Pancreas (tissue), 10 donors: ENCODE measurements at regions not wholly inside any gene's neighbourhood (a gene's known extent, or its start where the extent isn't known, plus 50 kb on each side); places are given as distances from the start of the nearest gene placed in this dataset.

ENCODE experiments used
- ATAC-seq, 4 donors: fragments of 200-7000 bp; cut with Tn5 transposase; one replicate each; pipeline versions ENCODE4 v1.8.0 to v1.9.1; 2020; ENCODE audit warnings: mild to moderate bottlenecking in 4 of 4, moderate library complexity in 4 of 4
- DNase-seq, 6 donors: peaks; one replicate each; pipeline ENCODE4 v3.0.0-alpha.2; 2020
- FAIRE-seq: peaks from 2 replicates; lab custom pipeline; 2012; peaks lifted over from hg19 to GRCh38; lab: Jason Lieb, UNC
- H3K27ac ChIP-seq, 4 donors: fragments of 200-600 bp; sonication (generic); 1 replicate in 3 of 4; 2 replicates in 1 of 4; pipeline versions ENCODE4 v1.5.0 to v1.8.0; 2020
- H3K27me3 ChIP-seq, 4 donors: fragments of 200-600 bp; one replicate each; pipeline ENCODE4 v1.8.0; 2021
- H3K36me3 ChIP-seq, 3 donors: fragments of 200-600 bp; sonication (generic) in 1 of 3; one replicate each; pipeline versions ENCODE4 v1.5.0 to v1.8.0; 2020 to 2021
- H3K4me1 ChIP-seq, 3 donors: fragments of 200-600 bp; one replicate each; pipeline ENCODE4 v1.8.0; 2021
- H3K4me3 ChIP-seq, 4 donors: fragments of 200-600 bp; sonication (generic) in 2 of 4; one replicate each; pipeline versions ENCODE4 v1.5.0 to v1.8.0; 2020 to 2021
- H3K9me3 ChIP-seq, 4 donors: fragments of 200-600 bp; one replicate each; pipeline ENCODE4 v1.8.0; 2021
- WGBS, 2 donors: extraction: QIAGEN DNeasy Blood & Tissue Kit; methylation state at CpG; one replicate each; pipeline ENCODE4 v1.1.7; 2013; 5-methylcytosine and 5-hydroxymethylcytosine counted together
- intact Hi-C, 3 donors: fragments of 100-400 bp; cut with DNase I; formaldehyde crosslinking; loops; one replicate each; pipeline versions ENCODE4 v1.11.1 to v1.14.2; 2022
- TF ChIP-seq, protein P1 (sequence below), 4 donors: fragments of 200-600 bp; sonication (generic) in 3 of 4; IDR thresholded peaks; one replicate each; pipeline versions ENCODE4 v1.5.0 to v1.8.0; 2021; ENCODE audit warnings: antibody characterized with exemption in 4 of 4
- donor health status: healthy with polysubstance abuse.
- donor health status: DM: no; HTN: no; CAD: no; lungs with moderate emphysema.
- donor health status: DM: no; HTN: no; CAD: no.
- donor health status: control.
- donor health status: control.
- donor health status: Bipolar disorder and iron deficiency.
- donor health status: DM: yes; HTN: yes; CAD: no.
- donor health status: DM: no; HTN: no; CAD: no.
- donor health status: DM: no; HTN: no; CAD: no.
- donor health status: DM: yes; HTN: yes; CAD: no.

- no peak overlapping the region for H3K27ac ChIP-seq
- TF ChIP-seq, protein P1, sequence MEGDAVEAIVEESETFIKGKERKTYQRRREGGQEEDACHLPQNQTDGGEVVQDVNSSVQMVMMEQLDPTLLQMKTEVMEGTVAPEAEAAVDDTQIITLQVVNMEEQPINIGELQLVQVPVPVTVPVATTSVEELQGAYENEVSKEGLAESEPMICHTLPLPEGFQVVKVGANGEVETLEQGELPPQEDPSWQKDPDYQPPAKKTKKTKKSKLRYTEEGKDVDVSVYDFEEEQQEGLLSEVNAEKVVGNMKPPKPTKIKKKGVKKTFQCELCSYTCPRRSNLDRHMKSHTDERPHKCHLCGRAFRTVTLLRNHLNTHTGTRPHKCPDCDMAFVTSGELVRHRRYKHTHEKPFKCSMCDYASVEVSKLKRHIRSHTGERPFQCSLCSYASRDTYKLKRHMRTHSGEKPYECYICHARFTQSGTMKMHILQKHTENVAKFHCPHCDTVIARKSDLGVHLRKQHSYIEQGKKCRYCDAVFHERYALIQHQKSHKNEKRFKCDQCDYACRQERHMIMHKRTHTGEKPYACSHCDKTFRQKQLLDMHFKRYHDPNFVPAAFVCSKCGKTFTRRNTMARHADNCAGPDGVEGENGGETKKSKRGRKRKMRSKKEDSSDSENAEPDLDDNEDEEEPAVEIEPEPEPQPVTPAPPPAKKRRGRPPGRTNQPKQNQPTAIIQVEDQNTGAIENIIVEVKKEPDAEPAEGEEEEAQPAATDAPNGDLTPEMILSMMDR (IDR thresholded peaks at IDR 0.05), result no peak
- DNase-seq, result no peak
- no peaks in the 10 kb centered on the region for H3K4me1 ChIP-seq
- H3K36me3 ChIP-seq, result no peaks in the 10 kb centered on the region
- peaks cover 0 to 11% (median 0%) of the 10 kb centered on the region in 4 donors for H3K27me3 ChIP-seq
- intact Hi-C loops, result no loop called here
- FAIRE-seq, result no peak
- no peak overlapping the region for H3K4me3 ChIP-seq
- WGBS, 2 donors, result 73 to 84% methylated on average over 2 of the region's 2 CpGs
- H3K9me3 ChIP-seq, result no peaks in the 10 kb centered on the region
- no peak for ATAC-seq
Observed at GRCh38 chrX:13479452-13479813, 90.0 kb upstream of the EGFL6 start.

- Histone ChIP-seq H3K4me3 (no peak overlapping the region), H3K27me3 (peaks cover 0 to 8% (median 0%) of the 10 kb centered on the region in 4 donors), H3K27ac (no peak overlapping the region), H3K36me3 (no peaks in the 10 kb centered on the region), H3K4me1 (no peaks in the 10 kb centered on the region), H3K9me3 (no peaks in the 10 kb centered on the region)
- DNase-seq (no peak), ATAC-seq (no peak), FAIRE-seq (no peak)
- WGBS, 2 donors, result 41 to 57% methylated on average over 5 to 6 of the region's 6 CpGs
- TF ChIP-seq, protein P1 (IDR thresholded peaks at IDR 0.05), result no peak
- intact Hi-C loops, result no loop called here
Observed at GRCh38 chrX:13478740-13479451, 90.5 kb upstream of the EGFL6 start.

DNA sequence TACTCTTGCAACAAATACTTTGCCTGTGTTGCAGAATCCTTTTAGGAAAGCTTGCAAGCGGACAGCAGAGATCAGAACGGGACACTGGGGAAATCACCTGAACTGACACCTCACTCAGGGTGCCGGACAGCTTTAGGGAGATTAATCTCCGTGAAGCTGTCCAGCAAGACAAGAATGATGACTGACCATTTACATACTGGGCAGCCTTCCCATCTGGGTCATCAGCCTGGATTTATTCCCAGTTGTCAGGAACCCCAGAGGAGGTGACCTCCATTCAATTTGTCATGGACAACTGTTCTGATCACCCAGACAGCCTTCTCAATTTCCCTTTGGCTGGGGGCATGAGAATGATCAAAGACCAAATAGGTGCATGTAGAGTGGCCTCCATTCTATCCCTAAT, 93.0 kb upstream of the EGFL6 start:
- TF ChIP-seq, protein P1 (IDR thresholded peaks at IDR 0.05), result no peak
- no peak overlapping the region for H3K4me3 ChIP-seq
- WGBS, 2 donors, result 65 to 68% methylated on average over 4 of the region's 4 CpGs
- H3K36me3 ChIP-seq, result no peaks in the 10 kb centered on the region
- no peak for DNase-seq
- H3K9me3 ChIP-seq, result no peaks in the 10 kb centered on the region
- ATAC-seq, result no peak
- FAIRE-seq, result no peak
- H3K4me1 ChIP-seq, result no peaks in the 10 kb centered on the region
- no peak overlapping the region for H3K27ac ChIP-seq
- H3K27me3 ChIP-seq, result peaks cover 0 to 10% (median 0%) of the 10 kb centered on the region in 4 donors
- intact Hi-C loops, result no loop called here

GRCh38 chrX:13474164-13474516, 95.3 kb upstream of the EGFL6 start:
- no peaks in the 10 kb centered on the region for H3K9me3 ChIP-seq
- H3K4me1 ChIP-seq, result no peaks in the 10 kb centered on the region
- H3K27me3 ChIP-seq, result peaks cover 0 to 7% (median 0%) of the 10 kb centered on the region in 4 donors
- no peak for FAIRE-seq
- peak overlapping the region in 1 of 4 donors; percentile 10 for H3K27ac ChIP-seq
- WGBS, 2 donors, result 83 to 87% methylated on average over 4 of the region's 4 CpGs
- no peak overlapping the region for H3K4me3 ChIP-seq
- intact Hi-C loops, result no loop called here
- ATAC-seq, result no peak
- TF ChIP-seq, protein P1 (IDR thresholded peaks at IDR 0.05), result no peak
- no peak for DNase-seq
- H3K36me3 ChIP-seq, result no peaks in the 10 kb centered on the region

DNA sequence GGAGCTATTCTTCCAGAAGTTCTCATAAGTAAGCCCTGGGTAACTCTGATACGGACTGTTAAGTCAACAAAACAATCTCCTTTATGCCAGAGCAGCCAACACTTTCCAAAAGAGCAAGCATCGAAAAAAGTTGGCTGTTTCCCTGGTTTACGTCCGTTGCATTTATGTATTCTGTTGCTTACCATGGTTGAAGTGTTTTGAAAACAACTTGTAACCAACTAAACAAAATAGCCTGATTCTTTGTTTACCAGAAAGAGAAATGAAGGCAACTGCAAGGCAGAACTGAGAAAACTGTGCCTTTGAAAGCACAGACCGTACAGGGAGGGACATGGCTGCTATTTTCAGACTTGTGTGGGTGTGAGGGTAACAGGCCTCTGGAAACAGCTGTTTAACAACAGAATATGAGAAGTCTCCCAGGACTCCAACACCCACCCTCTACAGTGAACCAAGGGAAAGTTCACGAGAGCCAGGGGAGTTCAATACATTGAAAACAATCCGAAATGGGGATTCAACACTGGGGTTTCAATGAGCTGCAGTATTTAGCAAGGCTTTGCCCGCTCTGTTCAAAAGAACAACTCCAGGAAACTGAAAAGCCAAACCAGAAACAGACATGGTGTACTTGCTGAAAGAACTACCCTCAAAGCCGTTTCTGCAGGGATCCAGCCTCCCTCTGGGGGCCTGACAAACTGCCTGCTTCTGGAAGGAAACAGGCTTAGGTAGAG, 95.8 kb upstream of the EGFL6 start:
- peak overlapping the region in 2 of 4 donors; percentile 10 to 12 for H3K27ac ChIP-seq
- H3K9me3 ChIP-seq, result no peaks in the 10 kb centered on the region
- intact Hi-C loops, result no loop called here
- no peaks in the 10 kb centered on the region for H3K36me3 ChIP-seq
- no peaks in the 10 kb centered on the region for H3K4me1 ChIP-seq
- TF ChIP-seq, protein P1 (IDR thresholded peaks at IDR 0.05), result no peak
- no peak overlapping the region for H3K4me3 ChIP-seq
- H3K27me3 ChIP-seq, result peaks cover 0 to 7% (median 0%) of the 10 kb centered on the region in 4 donors
- FAIRE-seq, result no peak
- ATAC-seq, result peak in 3 of 4 donors; percentile 41 to 66 (median 57)
- no peak for DNase-seq
- 52% methylated on average over 9 of the region's 9 CpGs for WGBS, 2 donors
